Motor neuron (in vitro differentiated cells): ENCODE measurements at regions not wholly inside any gene's neighbourhood (a gene's known extent, or its start where the extent isn't known, plus 50 kb on each side); places are given as distances from the start of the nearest gene placed in this dataset.

ENCODE experiments used
- ATAC-seq, 8 experiments: fragments of 200-7000 bp; cut with Tn5 transposase; replicated peaks in 6 of 8; 2 replicates each; pipeline ENCODE4 v1.8.0; 2021; ENCODE audit warnings: mild to moderate bottlenecking in 8 of 8, moderate library complexity in 8 of 8
- H3K27ac ChIP-seq, 2 donors: fragments of 250-450 bp; sonication (Bioruptor Pico); 2 replicates each; pipeline ENCODE4 v1.9.0; 2021; ENCODE audit warnings: antibody characterized with exemption in 2 of 2, mild to moderate bottlenecking in 2 of 2, moderate library complexity in 1 of 2
- H3K4me1 ChIP-seq, 2 donors: fragments of 250-450 bp; sonication (Bioruptor Pico); replicated peaks in 1 of 2; 2 replicates each; pipeline ENCODE4 v1.6.1; 2021; ENCODE audit warnings: antibody characterized with exemption in 2 of 2, mild to moderate bottlenecking in 2 of 2, moderate library complexity in 1 of 2
- H3K4me3 ChIP-seq, 5 donors: fragments of 250-450 bp; sonication (Bioruptor Pico); 2 replicates each; pipeline ENCODE4 v1.9.0; 2021; ENCODE audit warnings: antibody characterized with exemption in 5 of 5, mild to moderate bottlenecking in 5 of 5, moderate library complexity in 4 of 5
- WGBS, 10 experiments: fragments of 450-650 bp; shearing (Covaris generic); methylation state at CpG; one replicate each; pipeline ENCODE4 v1.0.0; 2022; 5-methylcytosine and 5-hydroxymethylcytosine counted together
- in situ Hi-C, 9 experiments: fragments of 400-800 bp; cut with MboI; loops; one replicate each; pipeline ENCODE4 v1.15.0; 2021; ENCODE audit warnings: low sequenced_read_pairs in 9 of 9, low pct_unique_long_range_greater_than_20kb in 2 of 9; ENCODE audit not compliant: unreplicated experiment in 9 of 9

GRCh38 chr16:9192746-9193145, 101.3 kb downstream of the HAPSTR1 start:
- in situ Hi-C loops: no loop called here
- ATAC-seq: no peak
- WGBS, 10 experiments: 0 to 71% (median 43%) methylated on average over 1 to 4 of the region's 4 CpGs; no CpG with 5 or more reads in 2 of the 10 experiments

GRCh38 chr16:9195287-9195686, 103.8 kb downstream of the HAPSTR1 start:
- 0 to 67% (median 23%) methylated on average over 1 to 6 of the region's 6 CpGs; no CpG with 5 or more reads in 2 of the 10 experiments for WGBS, 10 experiments
- Histone ChIP-seq H3K4me1 (peaks cover 9% of the 10 kb centered on the region in 2 donors), H3K4me3 (no peak overlapping the region), H3K27ac (peak overlapping the region; percentile 14 to 42)
- in situ Hi-C loops: no loop called here
- ATAC-seq: peak in 5 of 8 experiments; percentile 41 to 77 (median 49)

More at GRCh38 chr16:9192746-9193145, 101.3 kb downstream of the HAPSTR1 start:
- H3K27ac ChIP-seq: no peak overlapping the region
- H3K4me1 ChIP-seq: peaks cover 9% of the 10 kb centered on the region in 2 donors
- H3K4me3 ChIP-seq: no peak overlapping the region

- Histone ChIP-seq H3K4me1 (peaks cover 9% of the 10 kb centered on the region in 2 donors), H3K4me3 (no peak overlapping the region), H3K27ac (no peak overlapping the region)
- 0 to 93% (median 75%) methylated on average over 1 to 3 of the region's 8 CpGs; no CpG with 5 or more reads in 3 of the 10 experiments for WGBS, 10 experiments
- no peak for ATAC-seq
- in situ Hi-C loops: no loop called here
These were observed 106.7 kb downstream of the HAPSTR1 start for GRCh38 chr16:9197957-9198661.

DNA sequence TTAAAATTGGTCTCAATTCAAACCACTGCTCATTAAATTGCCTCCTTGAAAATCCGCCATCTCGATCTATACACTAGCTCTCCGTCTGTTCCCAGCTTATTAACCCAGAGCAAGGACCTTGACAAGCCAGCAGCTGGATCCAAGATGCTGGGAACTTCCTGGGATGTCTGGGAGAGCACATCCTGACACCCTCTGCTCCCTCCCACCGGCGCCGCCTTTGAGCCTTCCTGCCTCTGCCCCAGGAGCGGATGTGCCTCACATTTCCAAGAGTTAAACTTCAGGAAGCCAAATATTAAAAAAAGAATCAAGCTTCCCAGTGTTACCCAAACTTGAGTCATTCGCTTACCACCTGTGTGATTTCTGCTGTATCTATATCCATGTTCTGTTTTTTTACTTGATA, 107.9 kb downstream of the HAPSTR1 start:
- Histone ChIP-seq H3K4me1 (peaks cover 9% of the 10 kb centered on the region in 2 donors), H3K4me3 (no peak overlapping the region), H3K27ac (no peak overlapping the region)
- WGBS, 10 experiments: 0 to 100% (median 80%) methylated on average over 1 to 8 of the region's 8 CpGs; no CpG with 5 or more reads in 1 of the 10 experiments
- ATAC-seq: no peak
- in situ Hi-C loops: no loop called here

DNA sequence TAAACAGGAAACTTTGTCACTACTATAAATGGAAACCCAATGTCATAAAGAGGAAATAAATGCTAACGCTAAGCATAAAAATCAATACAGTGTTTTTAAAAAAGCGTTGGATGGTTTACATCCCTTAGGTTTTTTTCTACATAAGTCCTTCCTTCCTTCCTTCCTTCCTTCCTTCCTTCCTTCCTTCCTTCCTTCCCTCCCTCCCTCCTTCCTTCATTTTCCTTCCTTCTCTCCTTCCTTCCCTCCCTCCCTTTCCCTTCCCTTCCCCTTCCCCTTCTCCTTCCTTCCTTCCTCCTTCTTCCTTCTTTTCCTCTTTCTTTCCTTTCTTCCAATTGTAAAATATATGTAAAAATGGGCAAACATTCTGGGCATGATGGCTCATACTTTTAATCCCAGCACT, 108.3 kb downstream of the HAPSTR1 start:
- no peak overlapping the region for H3K4me3 ChIP-seq
- 25 to 95% (median 58%) methylated on average over 1 to 2 of the region's 2 CpGs; no CpG with 5 or more reads in 6 of the 10 experiments for WGBS, 10 experiments
- in situ Hi-C loops: no loop called here
- H3K27ac ChIP-seq: no peak overlapping the region
- no peak for ATAC-seq
- peaks cover 9% of the 10 kb centered on the region in 2 donors for H3K4me1 ChIP-seq

GRCh38 chr16:9203956-9204355, 112.5 kb downstream of the HAPSTR1 start:
- no peak for ATAC-seq

DNA sequence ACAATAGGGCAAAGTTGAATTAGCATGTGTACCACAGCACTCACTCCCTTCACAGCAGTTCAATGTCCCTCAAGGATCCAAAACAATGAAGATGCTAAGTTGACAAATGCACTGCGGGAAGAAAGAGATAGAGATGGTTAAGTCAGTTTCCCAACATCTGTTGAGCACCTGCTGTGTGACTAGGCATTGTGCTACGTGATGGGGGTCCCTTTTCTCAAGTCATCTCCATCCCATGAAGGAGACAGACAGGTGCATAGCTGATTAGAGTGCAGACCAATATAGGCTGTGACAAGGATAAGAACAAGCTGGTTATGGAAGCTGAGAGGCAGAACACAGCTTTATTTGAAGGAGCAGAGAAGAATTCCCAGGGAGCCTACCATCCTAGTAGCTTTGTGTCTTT, 114.2 kb downstream of the HAPSTR1 start:
- in situ Hi-C loops: no loop called here
- peak in 3 of 8 experiments; percentile 22 to 30 (median 23) for ATAC-seq
- WGBS, 10 experiments: 0 to 25% (median 0%) methylated on average over 1 to 2 of the region's 2 CpGs

More at GRCh38 chr16:9203956-9204355, 112.5 kb downstream of the HAPSTR1 start:
- Histone ChIP-seq H3K4me1 (peaks cover 0 to 7% of the 10 kb centered on the region in 2 donors), H3K4me3 (no peak overlapping the region), H3K27ac (no peak overlapping the region)
- 79 to 100% (median 80%) methylated on average over 1 to 3 of the region's 10 CpGs; no CpG with 5 or more reads in 6 of the 10 experiments for WGBS, 10 experiments
- in situ Hi-C loops: no loop called here

DNA sequence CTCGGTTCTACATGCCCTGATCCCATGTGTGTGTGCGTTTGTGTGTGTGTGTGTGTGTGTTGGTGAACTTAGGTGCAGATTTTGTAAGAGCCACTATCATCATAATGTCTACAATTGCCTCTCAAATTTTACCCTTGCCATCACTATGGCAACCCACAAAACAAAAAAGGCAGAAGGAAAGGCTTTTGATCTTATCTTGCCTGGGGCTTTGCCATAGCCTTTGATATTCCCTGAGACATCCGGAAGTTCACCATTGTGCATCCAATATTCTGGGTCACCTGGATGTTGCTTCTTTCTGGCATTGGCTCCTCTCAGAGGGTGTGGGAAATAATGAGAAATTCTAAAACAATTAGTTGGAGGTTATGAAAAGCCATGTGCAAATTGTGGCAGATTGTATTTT, 114.7 kb downstream of the HAPSTR1 start:
- in situ Hi-C loops: no loop called here
- ATAC-seq: no peak

More for the DNA sequence above, 114.2 kb downstream of the HAPSTR1 start:
- Histone ChIP-seq H3K4me3 (no peak overlapping the region), H3K4me1 (peaks cover 0 to 7% of the 10 kb centered on the region in 2 donors), H3K27ac (no peak overlapping the region)

GRCh38 chr16:9212621-9213020, 121.2 kb downstream of the HAPSTR1 start:
- WGBS, 10 experiments: 0 to 100% (median 60%) methylated on average over 1 to 3 of the region's 5 CpGs; no CpG with 5 or more reads in 5 of the 10 experiments
- in situ Hi-C loops: no loop called here
- H3K4me1 ChIP-seq: peaks cover 6 to 12% of the 10 kb centered on the region in 2 donors
- H3K27ac ChIP-seq: peak overlapping the region in 1 of 2 donors; percentile 11
- H3K4me3 ChIP-seq: no peak overlapping the region
- peak in 4 of 8 experiments; percentile 21 to 48 (median 34) for ATAC-seq

More for the DNA sequence above, 114.7 kb downstream of the HAPSTR1 start:
- H3K4me3 ChIP-seq: no peak overlapping the region
- 0 to 100% (median 63%) methylated on average over 1 to 3 of the region's 3 CpGs; no CpG with 5 or more reads in 2 of the 10 experiments for WGBS, 10 experiments
- peaks cover 4 to 7% of the 10 kb centered on the region in 2 donors for H3K4me1 ChIP-seq
- H3K27ac ChIP-seq: no peak overlapping the region

- ATAC-seq: peak in 5 of 8 experiments; percentile 58 to 91 (median 70)
These were observed 128.4 kb downstream of the HAPSTR1 start for GRCh38 chr16:9219813-9220212.

GRCh38 chr16:9225527-9226316, 134.3 kb downstream of the HAPSTR1 start:
- H3K4me1 ChIP-seq: peaks cover 0 to under 1% of the 10 kb centered on the region in 2 donors
- H3K4me3 ChIP-seq: no peak overlapping the region
- H3K27ac ChIP-seq: no peak overlapping the region
- 0 to 64% (median 13%) methylated on average over 1 to 5 of the region's 5 CpGs; no CpG with 5 or more reads in 1 of the 10 experiments for WGBS, 10 experiments
- in situ Hi-C loops: no loop called here
- ATAC-seq: peak in 2 of 8 experiments; percentile 49 to 54

More at GRCh38 chr16:9219813-9220212, 128.4 kb downstream of the HAPSTR1 start:
- 0 to 23% (median 11%) methylated on average over 2 to 6 of the region's 6 CpGs; no CpG with 5 or more reads in 1 of the 10 experiments for WGBS, 10 experiments
- H3K4me3 ChIP-seq: no peak overlapping the region
- in situ Hi-C loops: no loop called here
- peaks cover 7 to 10% of the 10 kb centered on the region in 2 donors for H3K4me1 ChIP-seq
- H3K27ac ChIP-seq: no peak overlapping the region

DNA sequence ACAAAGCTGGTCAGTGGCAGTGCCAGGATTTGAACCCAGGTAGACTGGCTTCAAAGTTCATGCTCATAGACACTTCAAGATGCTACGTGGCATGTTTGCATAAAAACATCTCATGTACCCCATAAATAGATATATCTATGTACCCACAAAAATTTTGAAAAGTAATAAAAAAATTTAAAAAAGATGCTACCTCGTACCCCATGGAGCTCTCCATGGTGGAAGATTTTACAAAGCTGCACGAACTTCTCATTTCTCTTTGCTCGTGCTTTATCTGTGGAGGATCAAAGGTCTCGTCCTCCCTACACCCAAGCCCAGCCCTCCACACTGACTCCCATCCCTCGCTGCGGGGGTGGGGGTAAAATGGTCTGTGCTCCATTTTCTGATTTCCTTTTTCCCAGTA, 135.5 kb downstream of the HAPSTR1 start:
- no peak overlapping the region for H3K4me3 ChIP-seq
- no peak overlapping the region for H3K27ac ChIP-seq
- 0 to 100% (median 68%) methylated on average over 1 to 7 of the region's 7 CpGs; no CpG with 5 or more reads in 1 of the 10 experiments for WGBS, 10 experiments
- peaks cover 3 to 12% of the 10 kb centered on the region in 2 donors for H3K4me1 ChIP-seq
- no peak for ATAC-seq
- in situ Hi-C loops: no loop called here

GRCh38 chr16:9231039-9231438, 139.6 kb downstream of the HAPSTR1 start:
- ATAC-seq: peak in 2 of 8 experiments; percentile 19 to 77
- no peak overlapping the region for H3K4me3 ChIP-seq
- H3K27ac ChIP-seq: no peak overlapping the region
- peaks cover 3 to 18% of the 10 kb centered on the region in 2 donors for H3K4me1 ChIP-seq
- 0 to 100% (median 26%) methylated on average over 1 to 2 of the region's 2 CpGs; no CpG with 5 or more reads in 2 of the 10 experiments for WGBS, 10 experiments
- in situ Hi-C loops: no loop called here
